Suppressor macrophage treated with lipopolysaccharide for 1 hour (primary cell): ENCODE measurements at regions not wholly inside any gene's neighbourhood (a gene's known extent, or its start where the extent isn't known, plus 50 kb on each side); places are given as distances from the start of the nearest gene placed in this dataset.
"Not testable (repeated sequence)": the region's sequence is repeated elsewhere in the genome, so short reads cannot be mapped to it uniquely, and the experiment has no call there.

Experiments used
- DNase-seq, 3 donors: peaks; one replicate each; pipeline ENCODE4 v3.0.0-alpha.2; 2020 to 2022

DNA sequence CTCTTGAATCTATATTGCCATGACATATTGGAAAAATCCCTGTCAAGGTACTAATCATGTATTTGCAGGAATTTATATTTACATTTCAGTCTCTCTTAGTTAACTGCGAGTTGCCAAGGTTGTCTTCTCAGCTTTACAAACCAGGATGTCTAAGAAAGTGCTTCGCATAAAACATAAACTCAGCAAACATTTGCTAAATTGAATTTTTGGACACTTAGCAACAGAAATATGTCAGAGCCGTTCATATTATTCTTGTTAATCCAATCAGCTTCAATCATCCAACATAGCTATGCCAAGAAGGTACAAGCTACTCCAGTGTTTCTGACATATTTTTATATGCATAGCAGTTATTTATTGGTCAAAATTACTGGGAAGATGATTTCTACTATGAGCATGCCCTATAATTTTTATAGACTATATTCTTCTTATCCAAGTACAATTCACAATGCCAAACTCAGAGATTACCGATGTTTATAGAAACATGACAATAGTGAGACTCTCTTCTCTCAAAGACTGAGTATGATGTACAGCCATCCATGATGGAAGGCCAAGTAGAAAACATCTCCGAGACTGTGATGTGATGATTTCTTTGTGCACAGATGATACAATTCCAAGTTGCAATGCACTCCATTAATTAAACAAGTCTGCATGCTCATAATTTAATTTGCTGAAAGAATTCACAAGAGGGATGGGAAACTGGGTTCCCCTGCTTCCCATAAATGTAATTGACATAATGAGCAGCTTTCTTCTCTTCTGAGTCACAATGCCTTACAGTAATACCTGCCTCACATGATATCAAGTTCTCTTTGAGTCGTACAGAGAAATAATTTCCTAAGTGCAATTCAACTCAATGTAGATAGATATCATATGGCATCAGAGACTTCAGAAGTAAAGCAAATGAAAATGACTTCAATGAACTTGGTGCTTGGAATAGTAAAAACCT, 776.3 kb downstream of the EFNB2 start:
- no peak for DNase-seq

DNA sequence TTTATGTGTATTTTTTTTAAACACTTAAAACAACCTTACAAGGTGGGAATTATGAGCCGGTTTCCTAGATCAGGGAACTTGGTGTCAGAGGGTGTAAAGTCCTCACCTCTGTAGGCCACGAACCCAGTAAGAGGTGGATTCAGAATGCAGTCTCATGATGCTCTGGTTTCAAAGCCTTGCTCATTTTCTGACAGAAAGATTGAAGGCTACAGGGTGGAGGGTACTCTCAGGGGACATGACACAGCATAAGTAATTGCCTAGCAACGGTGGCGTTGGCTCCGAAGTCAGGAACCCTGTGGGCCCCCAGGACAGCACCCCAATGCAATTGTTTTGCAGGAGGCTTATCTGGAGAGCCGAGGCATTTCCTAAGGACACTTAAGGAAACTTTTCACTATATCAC, 794.7 kb downstream of the EFNB2 start:
- no peak for DNase-seq

DNA sequence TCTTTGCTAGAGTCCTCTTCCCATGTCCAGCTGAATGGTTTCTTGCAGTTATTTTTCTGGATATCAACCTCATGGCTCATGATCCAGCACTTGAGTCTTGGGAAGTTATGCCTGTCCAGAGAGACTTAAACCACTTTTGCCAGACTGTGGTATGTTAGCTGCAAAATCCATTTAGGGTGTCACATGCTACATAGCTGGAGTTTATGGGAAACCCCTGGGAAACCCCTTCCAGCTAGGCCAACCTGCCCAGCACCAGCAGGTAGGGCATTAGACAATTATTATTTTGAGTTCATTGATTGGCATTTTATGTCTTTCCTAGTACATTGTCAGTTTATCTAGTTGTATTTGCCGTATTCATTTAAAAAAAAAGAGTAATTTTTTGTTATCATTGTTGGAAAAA, 797.8 kb downstream of the EFNB2 start:
- no peak for DNase-seq

DNA sequence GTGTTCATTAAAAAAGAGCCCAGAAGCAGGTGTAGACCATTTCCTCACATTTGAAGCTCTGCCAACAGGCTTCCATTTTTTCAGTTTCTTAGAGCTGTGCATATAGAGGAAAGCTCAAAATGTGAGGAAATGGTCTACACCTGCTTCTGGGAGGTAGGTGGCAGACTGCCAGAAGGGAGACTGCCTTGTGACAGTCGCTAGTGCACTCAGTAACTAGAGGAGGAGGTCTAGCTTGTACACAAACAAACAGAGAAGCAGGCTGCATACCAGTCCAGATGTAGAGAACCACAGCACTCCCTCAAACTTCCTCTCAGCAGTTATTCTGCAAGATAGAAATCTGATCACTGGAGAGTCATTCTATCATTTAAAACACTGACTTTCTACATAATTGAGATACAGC, 800.2 kb downstream of the EFNB2 start:
- no peak for DNase-seq

DNA sequence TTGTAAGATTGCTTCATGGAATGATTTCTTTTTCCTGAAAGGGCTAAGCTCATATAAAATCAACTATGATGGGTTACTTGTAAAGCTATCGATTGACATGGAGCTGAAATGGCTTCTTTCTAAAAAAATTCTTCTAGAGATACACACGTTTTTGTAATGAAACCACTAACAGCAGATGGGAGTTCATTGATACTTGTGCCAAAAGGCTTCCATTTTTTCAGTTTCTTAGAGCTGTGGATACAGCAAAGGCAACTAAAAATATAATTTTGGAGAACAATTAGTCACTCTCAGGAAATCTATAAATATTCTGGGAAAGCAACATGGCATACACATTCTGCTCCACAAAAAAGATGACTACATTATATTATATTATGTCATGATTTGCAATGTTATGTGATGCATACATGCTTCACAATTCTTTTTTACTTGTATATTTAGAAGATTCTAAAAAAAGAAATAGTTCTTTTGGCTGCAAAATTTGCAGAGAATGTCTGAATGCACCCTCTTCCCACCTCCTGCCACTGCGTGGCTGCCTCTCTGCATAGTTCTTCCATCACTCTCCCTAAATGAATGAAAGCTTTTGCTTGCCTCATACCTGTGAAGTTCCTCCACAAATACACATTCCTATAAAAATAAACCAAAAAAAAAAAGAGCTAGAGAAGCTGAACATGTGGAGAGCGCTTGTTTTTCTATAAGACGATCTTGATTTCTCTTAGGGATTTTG, 802.5 kb downstream of the EFNB2 start:
- no peak for DNase-seq

DNA sequence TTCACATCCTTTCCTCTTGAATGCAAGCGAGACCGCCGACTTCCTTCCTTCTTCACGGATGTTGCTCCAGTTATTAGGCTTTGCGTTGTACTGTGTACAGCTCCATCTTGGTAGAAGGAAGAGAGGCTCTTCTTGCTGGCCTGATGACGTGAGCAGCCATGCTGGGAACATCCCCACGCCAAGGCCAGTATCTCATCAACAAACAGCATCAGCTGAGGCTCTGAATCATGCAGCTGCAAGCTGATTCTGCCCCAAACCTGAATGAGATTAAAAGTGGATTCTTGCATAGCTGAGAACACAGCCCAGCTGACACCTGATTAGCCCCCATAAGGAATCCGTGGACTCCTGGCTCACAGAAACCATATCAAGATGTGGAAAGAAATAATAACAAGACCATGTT, 809.6 kb downstream of the EFNB2 start:
- DNase-seq = no peak

DNA sequence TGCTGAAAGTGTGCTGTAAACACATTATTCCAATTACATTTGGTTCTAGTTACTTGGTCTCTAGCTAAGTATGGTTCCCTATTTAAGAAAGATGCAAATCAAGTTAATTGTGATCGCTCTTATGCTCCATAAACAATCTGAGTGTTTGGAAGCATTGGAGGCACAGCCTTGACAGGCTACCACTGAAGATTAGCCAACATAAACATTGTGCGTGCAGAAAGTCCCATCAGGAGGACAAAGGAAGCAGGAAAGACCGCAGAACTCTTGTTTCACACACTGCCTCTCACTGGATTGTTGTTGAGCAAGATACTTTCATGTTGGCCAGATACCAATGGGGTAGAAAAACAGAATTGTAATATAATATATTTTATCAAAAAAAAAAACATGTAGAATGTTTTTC, 814.4 kb downstream of the EFNB2 start:
- no peak for DNase-seq

DNA sequence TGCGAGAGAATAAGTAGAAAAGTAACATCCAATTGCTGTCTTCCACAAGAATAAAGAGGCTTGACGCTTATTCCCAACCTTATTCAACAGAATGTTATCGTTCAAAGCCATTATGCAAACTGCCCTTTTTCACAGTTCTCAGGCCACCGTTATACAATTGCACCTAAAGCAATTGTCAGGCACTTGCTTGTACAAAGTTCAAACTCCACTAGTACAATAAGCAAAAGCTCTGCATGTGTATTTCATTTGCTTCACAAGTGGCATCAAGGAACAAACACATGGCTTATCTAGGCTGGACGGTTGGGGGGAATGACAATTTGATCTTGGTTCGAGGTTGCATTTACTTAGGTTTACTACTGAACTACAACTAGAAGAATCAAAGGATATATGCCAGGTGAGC, 815.6 kb downstream of the EFNB2 start:
- DNase-seq = no peak

DNA sequence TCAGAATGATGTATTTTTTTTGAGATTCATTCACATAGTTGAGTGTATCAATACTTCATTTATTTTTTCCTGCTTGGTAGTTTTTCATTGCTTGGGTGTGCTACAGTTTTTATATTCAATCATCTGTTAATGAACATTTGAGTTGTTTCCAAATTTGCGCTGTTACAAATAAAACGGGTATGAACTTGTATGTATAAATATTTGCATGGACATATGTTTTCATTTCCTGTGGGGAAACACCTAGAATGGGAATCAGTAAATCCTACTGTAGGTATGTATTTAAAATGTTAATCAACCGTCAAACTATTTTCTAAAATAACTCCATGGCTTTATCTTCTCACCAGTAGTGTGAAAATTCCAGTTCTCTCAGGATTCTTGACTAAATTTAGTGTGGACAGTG, 826.3 kb downstream of the EFNB2 start:
- DNase-seq = no peak

DNA sequence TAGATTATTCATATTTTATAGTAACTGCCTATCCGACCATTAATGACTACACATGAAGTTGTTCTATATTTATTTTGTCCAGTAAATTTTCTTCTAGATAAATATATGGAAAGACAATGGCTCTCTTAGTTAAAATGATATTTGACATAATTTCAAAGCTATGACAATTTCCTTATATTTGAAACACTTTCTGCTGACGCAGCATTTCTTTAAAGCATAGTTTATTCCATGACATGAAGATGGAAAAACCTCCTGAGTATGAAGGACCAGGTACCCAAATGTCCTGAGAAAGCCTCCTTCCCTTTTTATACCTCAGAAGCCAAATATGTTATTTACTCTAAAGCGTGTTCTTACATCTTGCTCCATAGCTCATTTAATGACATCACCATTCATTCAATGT, 831.6 kb downstream of the EFNB2 start:
- DNase-seq = no peak

DNA sequence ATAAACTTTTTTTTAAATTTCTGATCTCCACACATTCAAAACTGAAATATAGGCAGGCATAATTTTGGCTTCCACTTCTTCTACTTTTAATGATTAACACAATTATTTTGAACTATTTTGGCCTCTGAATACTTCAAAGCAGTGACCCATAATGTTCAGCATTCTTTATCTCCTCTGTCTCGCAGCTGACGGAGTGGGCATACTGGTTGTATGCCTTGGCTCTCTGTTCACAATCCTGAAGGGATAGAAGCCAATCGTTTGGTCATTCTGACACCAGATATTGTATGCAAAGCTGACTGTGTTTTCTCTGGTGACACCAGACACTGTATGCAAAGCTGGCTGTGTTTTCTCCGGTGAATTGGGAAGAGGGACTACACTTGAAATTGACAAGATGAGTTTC, 833.0 kb downstream of the EFNB2 start:
- DNase-seq = no peak

DNA sequence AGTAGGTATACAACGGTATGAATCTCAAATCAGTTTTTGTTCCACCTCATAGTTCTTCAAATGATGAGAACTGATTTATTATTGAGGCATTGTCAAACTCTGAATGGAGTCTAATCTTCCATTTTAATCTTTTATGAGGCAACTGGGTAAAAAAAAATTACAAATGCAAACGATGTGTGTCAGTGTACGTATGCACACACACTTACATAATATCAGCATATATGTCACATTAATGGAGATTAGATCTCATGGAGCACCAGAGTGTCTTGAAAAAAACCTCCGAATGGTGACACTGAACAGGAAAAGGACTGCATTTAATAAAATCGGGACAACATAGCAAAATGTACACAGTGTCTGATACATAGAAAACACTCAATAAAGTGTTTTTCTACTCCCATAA, 842.7 kb downstream of the EFNB2 start:
- DNase-seq = no peak

DNA sequence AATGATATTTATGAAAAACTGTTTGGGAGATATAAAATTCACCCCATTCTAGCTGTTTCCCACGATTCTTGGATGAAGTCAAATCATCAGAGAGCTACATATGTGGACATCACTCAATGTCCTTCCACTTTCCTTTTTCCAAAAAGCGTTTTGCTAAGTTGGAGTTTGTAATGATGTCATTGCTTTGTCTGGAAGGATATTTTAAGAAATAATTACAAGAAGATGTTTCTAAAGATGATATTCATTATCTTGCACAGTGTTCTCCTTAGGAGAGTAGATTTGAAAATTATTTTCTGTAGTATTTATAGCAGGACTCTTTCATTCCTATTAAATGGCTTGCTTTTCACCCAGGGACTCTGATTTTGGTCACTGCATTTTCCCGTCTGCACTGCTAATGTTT, 851.2 kb downstream of the EFNB2 start:
- no peak for DNase-seq

DNA sequence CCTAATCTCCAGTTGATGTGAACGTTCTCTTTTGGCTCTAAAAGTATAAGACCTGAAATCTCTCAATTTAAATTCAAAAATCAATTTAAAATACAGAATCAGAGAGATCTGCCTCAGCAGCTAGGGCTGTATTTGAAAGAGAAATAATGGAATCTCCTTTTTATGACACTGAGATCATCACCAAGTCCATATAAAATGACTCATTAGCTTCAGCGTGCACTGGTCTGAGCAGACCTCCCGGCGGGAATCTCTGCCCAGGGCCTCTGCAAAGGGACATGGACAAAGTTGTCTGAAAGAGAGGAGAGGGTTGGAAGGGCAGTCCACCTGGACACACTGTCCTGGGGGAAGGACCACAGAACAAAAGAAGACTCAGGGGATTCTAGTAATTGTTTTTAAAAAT, 855.6 kb downstream of the EFNB2 start:
- no peak for DNase-seq

DNA sequence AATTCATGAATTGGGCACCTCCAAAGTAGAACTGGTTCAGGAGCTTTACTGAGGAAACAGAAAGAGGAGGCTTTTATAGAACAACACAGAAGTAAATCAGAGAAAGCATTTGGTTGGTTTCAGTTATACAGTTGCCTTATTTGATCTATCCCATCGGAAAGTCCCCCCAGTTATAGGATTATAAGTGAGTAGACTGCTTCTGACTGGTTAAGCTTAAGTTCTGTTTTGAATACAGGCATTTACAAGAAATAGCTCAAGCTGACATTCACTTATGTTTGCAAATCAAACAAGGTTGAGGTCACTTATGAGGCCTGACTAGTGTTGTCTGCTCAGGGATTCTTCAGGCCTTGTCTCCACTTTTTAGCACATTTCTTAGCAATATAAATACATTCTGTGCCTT, 857.4 kb downstream of the EFNB2 start:
- no peak for DNase-seq

DNA sequence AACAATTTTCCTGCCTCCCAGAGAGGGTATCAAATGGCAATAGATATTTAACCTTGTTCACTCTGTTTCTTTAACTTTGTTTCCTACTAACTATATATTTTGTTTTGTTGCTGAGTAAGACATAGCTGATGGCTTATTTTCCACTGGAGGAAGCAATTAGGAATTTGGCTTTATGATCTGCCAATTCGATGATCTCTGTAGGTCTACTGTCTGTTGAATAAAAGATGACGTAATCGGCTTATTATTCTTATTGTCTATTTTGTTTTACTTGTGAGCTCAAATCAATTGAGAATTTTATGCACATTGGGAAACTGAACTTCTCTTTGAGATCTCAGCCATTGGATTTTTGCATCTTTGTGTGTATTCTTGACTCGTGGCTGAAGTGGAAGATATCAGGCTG, 862.6 kb downstream of the EFNB2 start:
- no peak for DNase-seq

DNA sequence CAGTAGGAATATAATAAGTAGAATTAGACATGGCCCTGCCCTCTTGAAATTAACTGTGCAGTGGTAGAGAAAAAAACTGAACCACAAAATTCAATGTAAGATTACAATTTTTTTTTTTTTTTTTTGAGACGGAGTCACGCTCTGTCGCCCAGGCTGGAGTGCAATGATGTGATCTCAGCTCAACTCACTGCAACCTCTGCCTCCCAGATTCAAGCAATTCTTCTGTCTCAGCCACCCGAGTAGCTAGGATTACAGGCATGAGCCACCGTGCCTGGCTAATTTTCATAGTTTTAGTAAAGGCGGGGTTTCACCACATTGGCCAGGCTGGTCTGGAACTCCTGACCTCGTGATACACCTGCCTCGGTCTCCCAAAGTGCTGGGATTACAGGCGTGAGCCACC, 864.3 kb downstream of the EFNB2 start:
- DNase-seq = not testable (repeated sequence)

DNA sequence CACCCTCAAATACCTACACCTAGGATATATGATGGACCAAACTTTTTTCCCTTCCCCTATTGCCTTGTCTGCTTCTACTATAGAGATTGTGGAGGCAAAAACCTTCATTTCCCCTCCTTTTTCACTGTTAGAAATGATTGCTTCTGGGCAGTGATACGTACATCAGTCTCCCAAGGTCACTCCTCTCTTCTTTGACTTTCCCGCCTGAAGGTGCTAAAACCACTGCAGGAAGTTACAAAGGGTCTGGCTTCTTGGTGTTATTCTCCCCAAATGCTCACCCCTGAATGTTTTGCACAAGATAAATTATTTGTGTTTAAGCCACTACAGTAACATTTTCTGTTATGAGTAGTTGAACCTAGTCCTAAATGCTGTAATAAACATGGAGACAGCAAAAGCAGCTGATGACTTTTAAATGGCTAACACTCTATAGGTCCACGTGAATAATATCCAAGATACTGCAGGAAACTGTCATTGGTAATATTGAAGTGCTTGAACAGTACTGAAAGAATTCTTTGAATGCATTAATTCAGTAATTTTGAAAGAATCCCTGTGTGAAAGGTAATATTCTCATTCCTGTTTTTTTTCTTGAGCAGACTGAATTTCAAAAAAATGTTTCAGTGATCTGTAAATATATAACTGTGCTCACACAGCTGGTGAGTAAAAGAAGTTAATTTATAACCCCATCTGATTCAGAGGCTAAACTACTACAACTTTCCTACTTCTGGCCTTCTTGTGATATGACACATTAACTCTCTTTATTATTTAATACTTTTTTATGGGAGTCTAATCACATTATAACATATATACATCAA, 865.1 kb downstream of the EFNB2 start:
- no peak for DNase-seq

DNA sequence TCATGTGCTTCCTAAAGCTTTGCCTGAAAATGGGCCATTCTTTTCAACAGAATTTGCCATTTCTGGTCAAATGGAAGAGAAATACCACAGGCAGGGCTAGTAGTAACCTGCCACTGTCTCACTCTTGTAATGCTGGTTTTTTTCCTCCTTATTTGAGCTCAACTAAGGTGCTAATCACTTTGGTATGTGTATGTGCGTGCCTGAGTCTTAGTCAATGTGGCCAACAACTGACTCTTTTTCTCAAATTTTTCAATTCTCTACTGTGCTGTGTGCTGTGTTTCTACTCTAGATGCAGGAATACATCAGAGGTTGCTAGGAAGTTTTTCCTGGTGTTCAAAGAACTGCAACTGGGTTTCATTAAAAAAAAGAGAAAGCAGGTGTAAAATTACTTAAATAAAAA, 870.2 kb downstream of the EFNB2 start:
- no peak for DNase-seq

DNA sequence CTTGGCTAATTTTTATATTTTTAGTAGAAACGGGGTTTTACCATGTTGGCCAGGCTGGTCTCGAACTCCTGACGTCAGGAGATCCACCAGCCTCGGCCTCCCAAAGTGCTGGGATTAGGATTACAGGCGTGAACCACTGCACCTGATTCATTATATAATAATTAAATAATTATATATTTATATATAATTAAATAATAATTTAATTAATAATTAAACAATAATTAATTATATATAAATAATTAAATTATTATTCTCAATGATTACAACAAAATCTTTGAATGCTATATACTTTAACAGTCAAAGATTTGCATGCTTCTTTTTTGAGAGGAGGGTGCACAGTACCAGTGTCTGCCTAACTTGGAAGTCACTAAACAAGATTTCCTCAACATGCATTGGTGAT, 872.3 kb downstream of the EFNB2 start:
- no peak for DNase-seq

DNA sequence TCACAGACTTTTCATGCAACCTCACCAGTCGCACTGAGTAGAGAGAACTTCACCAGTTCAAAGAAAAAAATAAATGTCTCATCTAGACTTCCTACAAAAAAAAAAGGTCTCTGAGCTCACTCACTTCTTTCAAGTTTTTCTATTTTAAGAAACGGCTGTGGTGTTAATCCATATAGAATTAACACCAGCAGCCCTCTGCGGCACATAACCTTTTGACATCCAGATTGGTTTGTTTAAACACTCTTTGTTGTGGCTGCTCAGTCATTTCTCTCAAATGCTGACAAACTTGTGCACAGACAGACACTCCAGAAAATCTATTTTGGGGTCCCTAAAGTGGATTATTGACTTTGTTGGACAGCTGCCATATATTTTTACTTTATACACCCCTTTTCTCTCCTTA, 874.9 kb downstream of the EFNB2 start:
- DNase-seq = no peak

DNA sequence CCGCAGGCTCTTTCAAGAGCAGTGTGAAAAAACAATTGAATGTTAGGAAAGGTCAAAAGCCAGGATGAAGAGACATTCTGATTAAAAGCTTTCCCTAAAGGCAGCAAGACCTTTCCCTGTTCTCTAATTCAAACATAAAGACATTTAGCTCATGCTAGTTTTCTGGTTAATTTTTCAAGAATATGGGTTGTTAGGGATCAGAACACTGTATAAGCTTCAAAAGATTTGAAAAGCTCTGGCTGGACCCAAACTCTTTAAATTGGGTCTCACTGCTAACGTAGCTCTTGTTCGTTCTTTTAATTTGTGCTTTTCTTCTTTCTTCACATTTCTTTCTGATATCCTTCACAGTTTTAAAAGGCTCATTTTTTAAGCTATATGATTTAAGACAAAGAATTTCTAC, 877.0 kb downstream of the EFNB2 start:
- DNase-seq = no peak

DNA sequence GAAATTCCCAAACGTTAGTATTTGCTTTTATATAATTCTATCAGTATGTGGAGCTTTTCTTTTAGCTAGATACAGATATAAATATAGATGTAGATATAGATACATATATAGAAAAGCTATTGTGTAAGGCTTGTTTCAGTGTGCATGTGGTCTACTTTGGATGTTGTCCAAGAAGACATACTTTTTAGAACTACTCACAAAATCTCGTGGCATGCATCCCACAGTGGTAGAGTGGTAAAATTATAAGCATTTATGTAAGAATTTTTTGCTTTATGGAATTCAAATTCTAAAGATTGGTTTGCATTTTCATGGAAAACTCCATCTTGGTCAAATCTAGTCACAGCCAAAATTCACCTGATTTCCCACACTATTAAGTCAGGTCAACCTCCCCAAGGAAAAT, 880.4 kb downstream of the EFNB2 start:
- DNase-seq = no peak

DNA sequence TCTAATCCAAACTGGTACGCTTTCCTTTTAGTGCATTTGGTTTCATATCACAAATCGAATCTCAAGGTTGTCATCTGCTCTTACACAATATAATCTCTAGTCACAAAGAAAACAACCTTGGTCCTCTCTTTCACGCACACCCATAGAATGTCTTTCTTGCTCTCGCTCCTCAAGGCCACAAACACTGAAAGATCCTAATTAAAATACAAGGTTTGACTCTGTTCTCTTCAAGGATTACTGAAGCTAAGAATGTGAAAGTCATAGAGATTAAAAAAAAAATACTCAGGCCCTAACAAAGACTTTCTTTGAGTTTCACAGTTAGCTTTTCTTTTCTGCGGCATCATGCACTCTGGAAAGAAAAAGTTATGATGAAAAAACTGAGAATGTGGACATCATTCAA, 891.5 kb downstream of the EFNB2 start:
- no peak for DNase-seq
